GM19438 (cell line): ENCODE measurements at regions not wholly inside any gene's neighbourhood (a gene's known extent, or its start where the extent isn't known, plus 50 kb on each side); places are given as distances from the start of the nearest gene placed in this dataset.

Source experiments
- ATAC-seq: cut with Tn5 transposase; IDR thresholded peaks from one replicate; pipeline ENCODE4 v1.9.1; 2021; ENCODE audit warnings: low read depth; ENCODE audit not compliant: unreplicated experiment

DNA sequence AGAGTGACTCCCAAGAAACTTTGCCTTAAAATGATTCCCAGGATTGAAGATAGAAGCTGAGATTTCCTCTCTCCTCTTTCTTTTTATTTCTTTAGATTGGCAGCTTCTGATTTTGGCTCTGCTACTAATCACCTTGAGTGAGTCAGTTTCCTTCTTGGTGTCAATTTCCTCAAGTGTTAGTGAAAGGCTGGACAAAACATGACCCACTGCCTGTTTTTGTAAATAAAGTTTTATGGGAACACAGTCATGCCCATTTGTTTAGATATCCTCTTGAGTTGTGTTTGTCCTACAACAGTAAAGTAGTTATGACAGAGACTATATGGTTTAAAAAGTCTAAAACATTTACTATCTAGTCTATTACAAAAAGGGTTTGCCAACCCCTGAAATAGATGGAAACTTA lies 227.2 kb upstream of the TBX3 start:
- ATAC-seq: no peak

DNA sequence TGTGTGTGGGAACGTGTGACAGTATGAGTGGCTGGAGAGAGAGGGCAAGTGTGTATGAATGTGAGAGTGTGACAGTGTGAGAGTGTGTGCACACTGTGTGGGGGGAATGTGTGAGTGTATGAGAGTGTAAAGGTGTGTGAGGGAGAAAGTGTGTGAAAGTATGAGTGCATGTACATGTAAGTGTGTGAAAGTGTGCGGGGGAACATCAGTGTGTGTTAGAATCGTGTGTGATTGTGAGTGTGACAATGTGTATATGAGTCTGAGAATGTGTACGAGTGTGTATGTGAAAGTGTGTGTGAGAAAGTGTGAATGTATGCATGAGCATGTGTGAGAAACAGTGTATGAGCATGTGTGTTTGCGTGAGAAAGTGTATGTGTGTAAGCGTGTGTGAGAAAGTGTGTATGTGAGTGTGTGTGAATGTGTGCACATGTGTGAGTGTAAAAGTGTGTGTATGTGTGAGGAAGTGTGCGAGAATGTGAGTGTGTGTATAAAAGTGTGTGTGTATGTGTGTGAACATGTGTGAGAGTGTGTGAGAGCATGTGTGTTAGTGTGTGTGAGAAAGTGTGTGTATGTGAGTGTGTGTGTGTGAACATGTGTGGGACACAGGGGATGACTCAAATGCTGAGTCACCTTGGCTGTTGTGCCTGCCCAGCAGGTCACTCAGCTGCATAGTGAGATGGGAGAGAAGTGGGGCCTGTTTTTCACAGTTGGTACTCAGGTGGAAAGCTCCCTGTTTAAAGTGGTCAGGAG lies 220.5 kb upstream of the TBX3 start:
- ATAC-seq: no peak

DNA sequence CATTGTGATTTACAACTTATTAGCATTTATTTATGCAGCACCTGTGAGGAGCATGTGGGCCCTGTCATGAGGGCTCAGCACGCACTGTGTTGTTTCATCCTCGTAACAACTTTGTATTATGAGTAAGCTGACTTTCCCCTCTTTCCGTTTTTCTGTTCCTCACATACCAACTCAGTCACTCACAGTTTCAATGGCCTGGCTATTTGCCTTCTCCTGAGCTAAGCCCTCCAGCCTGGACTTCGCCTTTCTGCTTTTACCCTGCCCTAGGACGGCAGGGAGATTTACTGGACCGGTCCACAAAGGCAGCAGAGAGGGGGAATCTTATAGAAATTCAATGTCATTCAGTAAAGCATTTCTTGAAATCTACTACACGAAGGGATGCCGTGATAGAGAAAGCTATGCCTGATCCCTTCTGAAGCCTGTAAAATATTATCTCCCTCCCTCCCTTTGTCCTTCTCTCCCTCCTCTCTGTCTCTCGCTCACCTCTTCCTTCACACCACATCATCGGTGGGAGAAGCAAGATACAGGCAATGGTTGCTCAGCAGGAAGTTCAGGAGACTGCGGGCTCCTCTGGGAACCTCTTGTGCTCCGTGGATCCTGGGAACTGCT lies 219.2 kb upstream of the TBX3 start:
- no peak for ATAC-seq

DNA sequence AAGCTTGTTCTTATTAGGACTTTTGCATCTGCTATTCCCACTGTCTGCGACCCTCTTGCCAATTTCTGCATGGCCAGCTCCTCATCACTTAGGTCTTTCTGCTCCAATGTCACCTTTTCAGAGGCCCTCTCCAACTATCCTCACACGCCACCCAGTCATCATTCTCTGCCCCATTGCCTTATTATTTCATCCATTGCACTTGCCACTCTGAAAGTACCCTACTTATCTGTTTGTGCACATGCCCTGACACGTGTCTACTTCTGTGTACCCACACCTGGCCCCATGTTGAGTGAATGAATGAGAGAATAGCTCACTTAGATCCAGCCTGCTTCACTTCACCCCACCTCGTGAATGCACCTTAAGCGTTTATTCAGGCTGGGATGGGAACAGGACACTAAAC lies 218.7 kb upstream of the TBX3 start:
- no peak for ATAC-seq

DNA sequence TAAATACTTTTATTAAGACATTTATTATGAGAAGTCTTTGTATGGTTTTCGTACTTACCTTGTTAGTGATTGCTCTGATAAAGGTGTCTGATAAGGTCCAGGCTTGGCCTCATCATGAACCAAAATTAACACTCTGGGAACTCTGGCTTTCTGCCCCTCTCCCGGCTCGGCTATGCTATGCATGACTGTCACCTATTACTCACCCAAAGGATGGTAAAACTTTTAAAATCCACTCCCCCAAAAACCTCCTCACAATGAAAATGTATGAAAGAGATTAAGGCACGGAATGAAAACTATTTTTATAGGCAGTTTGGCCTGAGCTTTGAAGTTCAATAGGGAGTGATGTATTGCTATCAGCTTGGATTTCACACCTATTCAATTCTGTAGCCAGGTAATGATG lies 217.3 kb upstream of the TBX3 start:
- ATAC-seq: no peak

DNA sequence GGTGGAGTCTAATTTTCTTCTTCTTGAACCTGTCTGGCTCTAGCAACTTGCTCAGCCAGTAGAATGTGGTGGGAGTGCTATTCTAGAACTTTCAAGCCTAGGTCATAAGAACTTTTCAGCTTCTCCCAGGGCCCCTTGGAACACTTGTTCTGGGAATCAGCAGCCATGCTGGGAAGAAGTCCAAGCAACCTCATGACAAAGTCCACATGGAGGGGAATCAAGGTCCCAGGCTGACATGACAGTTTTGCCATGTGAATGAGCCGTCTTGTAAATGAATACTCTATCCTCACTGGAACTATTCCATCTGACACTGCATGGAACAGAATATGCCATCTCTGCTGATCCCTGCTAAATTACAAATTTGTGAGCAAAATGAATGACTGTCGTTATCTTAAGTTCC lies 214.2 kb upstream of the TBX3 start:
- no peak for ATAC-seq

DNA sequence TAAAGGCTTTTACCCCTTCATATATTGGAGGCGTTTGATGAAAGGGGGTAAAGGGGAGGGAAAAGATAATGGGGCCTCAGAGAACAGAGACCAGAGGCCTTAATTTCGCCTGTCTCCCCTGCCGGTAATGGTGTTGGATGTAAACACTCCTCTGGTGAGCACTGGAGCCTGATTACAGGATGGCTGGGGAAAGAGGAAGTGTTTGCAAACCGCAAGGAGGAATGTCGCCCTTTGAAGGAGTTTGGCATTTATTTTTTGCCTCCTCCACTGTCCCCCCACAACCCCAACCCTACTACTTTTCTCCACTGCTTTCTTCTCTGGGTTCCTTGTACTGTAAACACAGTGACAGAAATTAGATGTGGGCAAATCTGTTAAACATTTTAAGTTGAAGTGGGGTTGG lies 211.9 kb upstream of the TBX3 start:
- ATAC-seq: no peak

DNA sequence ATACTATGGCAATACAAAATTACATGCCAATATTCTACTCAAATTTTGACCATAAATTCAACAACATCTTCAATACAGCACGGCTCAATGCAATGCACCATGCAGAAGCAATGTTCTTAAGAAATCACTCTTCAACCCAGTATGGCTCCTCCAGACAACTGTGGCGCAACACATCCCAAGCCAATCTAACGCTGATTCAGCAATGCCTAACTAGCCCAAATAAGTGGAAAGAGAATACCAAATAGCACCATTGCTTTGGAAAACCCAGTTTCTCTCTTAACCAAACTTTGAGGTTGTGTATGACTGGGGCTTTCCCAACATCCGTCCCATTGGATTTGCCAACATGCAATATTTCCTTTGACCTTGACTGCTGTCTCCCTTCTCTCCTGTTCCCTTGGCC lies 211.1 kb upstream of the TBX3 start:
- no peak for ATAC-seq

DNA sequence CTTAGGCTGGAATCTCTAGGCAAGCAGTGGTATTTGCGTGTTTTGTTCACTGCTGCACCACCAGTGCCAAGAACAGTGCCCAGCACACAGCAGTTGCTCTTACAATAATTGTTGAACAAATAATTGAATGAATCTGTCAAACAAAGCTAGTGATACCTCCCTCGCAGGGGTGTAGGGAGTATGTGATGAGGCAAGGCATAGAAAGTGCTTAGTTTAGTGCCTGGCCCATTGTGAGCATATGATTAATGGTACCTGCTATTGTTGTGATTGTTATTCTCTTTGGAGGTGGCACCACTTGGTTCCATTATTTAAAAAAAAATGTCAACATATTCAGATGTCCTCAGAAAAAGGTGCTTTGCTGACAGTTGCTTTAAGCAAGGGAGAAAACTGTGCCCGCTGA lies 210.1 kb upstream of the TBX3 start:
- ATAC-seq: no peak

DNA sequence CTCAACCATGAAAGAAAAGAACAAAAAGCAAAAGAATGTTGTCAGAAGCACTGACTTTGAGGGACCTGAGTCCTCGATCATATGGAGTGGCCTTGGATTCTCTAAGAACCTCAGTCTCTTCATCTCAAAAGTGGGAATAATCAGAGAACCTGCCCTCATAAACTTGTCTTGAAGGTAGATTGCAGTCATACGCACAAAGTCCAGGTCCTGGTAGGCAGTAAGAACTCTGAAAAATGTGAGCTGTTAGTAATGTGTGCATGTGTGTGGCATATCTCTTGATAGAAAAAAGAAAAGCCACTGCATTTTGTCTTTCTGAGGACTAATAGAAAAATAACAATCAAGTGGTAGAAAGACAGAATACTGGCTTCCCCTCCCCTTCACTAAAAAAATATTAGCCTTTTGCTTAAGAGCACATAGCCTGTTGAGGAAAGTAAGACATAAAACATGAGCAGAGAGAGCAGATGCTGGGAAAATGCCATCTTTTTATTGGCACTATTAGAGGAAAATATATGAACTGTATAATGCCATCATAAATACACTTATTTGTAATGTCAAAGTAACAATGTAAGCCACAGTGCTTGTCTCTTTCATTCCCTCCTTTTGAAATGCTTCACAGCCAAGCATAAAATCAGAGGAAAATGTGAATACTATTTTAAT lies 205.1 kb upstream of the TBX3 start:
- ATAC-seq: no peak

DNA sequence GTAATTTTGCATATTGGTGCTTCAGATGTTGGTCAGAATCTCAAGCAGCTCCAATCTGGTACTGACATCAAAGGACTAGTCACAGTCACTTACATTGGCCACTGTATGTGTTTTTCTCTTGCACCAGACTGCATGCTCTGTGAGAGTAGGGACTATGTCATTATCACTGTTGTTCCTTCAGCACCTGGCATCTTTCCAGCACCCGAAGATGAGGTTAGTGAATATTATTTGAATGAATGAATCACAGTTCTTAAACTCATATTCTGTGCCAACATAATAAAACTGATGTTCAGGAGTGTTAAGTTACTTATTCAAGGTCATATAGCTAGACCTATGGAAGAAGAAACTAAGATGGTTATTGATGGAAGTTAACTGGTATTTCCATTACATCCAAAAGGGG lies 204.5 kb upstream of the TBX3 start:
- no peak for ATAC-seq

DNA sequence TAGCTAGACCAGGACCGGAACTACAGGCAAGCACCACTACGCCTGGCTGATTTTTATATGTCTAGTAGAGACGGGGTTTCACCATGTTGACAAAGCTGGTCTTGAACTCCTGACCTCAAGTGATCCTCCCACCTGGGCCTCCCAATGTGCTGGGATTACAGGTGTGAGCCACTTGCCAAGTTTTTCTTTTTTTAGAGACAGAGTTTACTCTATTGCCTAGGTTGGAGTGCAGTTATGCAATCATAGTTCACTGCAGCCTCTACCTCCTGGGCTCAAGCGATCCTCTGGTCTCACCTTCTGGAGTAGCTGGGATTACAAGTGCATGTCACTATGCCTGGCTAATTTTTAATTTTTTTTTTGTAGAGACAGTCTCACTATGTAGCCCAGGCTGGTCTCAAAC lies 201.5 kb upstream of the TBX3 start:
- no peak for ATAC-seq

DNA sequence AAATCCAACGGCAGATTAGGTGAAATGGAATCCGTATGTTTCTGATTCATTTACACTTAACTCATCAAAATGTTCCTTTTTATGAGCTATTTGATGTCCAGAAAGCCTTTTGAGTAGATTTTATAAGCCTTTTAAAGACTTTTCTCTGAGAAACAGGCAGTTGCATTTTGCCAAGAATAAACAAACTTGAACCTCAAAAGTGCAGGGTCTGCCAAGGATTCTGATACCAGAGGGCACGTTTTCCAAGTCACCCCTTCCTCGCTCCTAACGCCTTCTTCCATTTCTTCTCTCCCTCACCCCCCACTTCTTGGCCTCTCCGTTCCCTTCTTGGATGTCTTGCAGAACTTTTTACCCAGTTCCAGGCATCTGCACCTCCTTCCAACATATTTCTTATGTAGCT lies 200.6 kb upstream of the TBX3 start:
- no peak for ATAC-seq

DNA sequence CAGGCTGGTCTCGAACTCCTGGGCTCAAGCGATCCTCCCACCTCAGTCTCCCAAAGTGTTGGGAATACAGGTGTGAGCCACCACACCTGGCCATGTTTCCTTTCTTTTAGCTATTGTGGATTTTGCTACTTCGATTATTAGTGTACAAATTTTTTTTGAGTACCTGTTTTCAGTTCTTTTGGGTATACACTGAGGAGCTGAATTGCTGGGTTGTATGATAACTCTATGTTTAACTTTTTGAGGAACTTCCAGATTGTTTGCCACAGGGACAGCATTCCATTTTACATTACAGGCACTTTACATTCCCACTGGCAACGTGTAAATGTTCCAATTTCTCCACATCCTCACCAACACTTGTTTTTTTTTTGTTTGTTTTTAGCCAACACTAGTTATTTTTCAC lies 198.1 kb upstream of the TBX3 start:
- no peak for ATAC-seq

DNA sequence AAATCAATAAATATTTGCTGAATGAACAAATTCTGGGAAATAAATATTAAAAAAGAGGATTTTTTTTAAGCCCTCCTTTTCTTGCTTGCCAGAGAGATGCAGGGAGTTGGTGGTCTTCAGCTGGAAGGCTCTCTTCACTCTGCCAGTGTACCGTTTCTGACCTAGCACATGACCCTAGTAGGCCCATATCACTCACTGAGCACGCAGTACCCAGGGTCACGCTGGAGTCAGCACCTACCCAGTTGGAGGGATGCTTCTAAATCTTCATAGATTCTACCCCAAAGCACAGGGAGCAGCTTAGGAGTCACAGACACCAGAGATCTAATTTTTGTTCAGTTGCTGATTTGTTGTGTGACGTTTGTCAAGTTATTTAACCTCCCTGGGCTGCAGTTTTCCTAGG lies 195.4 kb upstream of the TBX3 start:
- no peak for ATAC-seq

DNA sequence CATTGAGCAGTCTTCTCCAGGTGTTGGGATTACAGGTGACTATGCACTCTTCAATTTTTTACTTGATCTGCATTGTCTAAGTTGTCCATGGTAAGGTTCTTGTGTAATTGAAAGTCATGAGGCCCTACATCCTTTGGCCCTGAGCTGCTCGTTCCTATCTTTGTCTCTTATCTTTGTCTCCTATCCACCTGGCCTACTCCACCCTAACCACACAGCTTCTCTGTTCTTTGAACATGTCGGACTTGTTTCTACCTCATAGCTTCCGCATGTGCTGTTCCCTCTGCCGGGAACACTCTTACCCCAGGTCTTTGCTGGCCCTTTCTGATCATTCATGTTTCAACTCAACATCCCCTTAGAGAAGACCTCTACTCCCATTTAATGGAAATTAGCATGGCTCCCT lies 194.8 kb upstream of the TBX3 start:
- ATAC-seq: no peak

DNA sequence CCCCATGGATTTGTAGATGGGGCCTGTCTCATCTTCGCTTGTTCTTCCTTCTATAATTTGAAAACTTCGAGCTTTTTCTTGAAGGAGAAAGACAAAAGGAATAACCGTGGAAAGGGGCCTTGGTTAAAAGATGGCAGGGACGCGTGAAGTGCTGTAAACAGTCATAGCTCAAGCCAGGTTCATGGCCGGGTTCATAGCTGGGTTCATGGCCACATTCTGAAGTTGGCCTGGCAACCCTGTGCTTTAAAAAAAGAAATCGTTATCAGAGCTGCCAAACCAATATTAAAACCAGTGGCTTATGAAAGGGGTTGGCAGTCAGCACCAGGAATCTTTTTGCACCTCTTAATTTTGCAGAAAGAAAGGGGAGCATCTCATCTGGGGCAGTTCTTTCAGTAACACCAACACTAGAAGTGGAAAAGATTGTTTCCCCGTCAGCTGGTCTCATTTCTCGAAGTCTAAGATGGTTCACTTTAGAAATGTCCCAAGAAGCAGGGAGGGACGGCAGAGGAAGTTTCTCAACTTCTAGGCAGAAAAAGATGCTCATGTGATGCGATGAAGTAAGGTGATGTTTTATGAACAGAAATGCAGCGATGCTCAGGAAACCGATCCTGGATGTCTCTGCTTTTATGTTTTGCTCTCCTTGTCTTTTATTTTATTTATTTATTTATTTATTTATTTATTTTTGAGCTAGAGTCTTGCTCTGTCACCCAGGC lies 193.1 kb upstream of the TBX3 start:
- ATAC-seq: no peak

DNA sequence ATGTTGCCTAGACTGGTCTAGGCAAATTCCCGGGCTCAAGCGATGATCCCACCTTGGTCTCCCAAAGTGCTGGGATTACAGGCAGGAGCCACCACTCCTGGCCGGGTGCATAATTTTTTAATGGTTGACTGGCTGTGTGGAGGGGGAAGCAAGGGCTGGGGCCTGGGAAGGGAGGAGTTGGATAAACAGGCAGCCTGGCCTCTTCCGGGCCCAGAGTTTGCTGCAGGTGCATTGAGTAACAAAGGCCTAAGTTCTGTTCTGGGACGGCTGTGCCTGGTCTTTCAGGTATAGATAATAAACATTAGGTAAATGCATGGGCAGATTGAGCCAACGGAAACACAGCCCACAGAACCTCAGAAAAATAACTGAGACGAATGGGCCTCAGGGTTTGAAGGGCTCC lies 191.3 kb upstream of the TBX3 start:
- no peak for ATAC-seq

DNA sequence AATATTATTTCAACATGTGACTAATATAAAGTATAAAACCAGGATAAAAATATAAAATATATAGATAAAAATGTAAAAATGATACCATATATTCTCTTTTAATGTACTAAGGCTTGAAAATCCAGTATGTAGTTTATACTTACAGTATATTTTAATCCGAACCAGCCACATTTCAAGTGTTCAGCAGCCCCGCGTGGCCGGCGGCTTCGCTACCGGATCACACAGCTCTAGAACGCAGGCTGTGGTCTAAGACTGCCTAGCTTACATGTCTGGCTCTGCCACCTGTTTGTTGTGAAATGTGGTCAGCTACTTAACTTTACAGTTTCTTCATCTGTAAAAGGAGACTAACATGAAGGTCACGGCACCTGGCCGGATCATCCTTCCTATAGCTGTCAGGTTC lies 189.7 kb upstream of the TBX3 start:
- ATAC-seq: no peak

DNA sequence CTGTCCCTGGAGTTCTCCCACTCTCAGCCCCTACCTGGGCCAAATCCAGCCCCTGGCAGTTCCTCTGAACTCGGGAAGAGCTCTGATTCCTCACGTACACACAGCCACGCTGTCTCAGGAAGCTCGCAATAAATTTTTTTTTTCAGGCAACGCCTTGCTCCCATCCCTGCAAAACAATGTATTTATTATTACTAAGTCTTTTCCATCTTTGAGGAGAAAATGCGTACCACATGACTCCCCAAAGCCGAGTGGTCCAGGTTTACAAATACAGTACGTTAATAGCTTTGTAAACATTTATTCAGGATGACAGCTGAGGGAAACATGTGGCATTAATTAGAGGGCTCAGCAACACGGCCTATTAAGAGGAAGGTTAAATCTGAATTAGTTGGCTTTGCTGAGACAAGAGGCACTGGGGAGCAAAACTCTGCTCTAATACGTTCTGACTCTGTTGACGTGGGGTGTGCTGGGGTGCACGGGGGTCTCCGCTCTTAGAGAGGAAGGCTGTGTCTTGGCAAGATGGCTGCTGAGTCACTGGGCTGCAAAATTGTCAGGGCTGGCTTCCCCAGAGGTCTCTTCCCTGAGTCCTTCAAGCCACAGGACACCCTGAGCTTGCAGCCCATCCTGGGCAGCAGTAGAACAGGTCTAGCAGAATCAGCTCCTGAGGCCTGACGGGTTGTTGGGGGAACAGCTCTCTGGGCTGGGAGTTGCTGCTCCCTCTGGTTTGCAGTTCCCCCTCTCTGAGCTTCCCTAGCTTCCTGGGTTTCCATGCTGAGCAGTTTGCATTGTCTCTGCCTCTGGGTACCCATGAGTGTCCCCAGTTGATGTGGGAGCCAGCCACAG lies 185.2 kb upstream of the TBX3 start:
- ATAC-seq: no peak

DNA sequence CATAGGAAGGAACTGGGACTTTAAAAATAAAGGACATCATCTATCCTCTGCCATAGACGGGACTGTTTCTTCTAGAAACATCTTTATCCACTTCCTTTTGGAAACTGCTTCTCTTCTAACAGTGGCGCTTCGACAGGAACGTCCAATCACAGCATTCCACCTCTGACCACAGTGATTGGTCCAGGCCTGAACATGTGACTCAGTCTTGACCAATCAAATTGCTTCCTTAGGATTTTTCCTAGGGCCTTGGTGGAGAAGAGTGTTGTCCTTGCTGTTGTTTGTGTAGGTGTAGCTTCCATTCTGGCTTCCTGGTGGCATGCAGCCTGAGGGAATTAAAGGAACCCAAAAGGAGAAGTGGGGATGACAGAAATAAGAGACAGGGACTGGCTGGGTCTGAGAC lies 182.4 kb upstream of the TBX3 start:
- no peak for ATAC-seq
